GM19351 (cell line): ENCODE measurements at regions not wholly inside any gene's neighbourhood (a gene's known extent, or its start where the extent isn't known, plus 50 kb on each side); places are given as distances from the start of the nearest gene placed in this dataset.
A peak's percentile ranks its signal among the peaks of the same experiment; 100 is the strongest.
"Not testable (repeated sequence)": the region's sequence is repeated elsewhere in the genome, so short reads cannot be mapped to it uniquely, and the experiment has no call there.

ENCODE experiments used
- ATAC-seq: cut with Tn5 transposase; IDR thresholded peaks from one replicate; pipeline ENCODE4 v1.9.1; 2021; ENCODE audit warnings: mild to moderate bottlenecking, moderate library complexity; ENCODE audit not compliant: unreplicated experiment

GRCh38 chr5:143543358-143544255 lies 140.1 kb upstream of the NR3C1 start:
- ATAC-seq: no peak

- no peak for ATAC-seq
These were observed 139.3 kb upstream of the NR3C1 start for GRCh38 chr5:143542798-143543144.

DNA sequence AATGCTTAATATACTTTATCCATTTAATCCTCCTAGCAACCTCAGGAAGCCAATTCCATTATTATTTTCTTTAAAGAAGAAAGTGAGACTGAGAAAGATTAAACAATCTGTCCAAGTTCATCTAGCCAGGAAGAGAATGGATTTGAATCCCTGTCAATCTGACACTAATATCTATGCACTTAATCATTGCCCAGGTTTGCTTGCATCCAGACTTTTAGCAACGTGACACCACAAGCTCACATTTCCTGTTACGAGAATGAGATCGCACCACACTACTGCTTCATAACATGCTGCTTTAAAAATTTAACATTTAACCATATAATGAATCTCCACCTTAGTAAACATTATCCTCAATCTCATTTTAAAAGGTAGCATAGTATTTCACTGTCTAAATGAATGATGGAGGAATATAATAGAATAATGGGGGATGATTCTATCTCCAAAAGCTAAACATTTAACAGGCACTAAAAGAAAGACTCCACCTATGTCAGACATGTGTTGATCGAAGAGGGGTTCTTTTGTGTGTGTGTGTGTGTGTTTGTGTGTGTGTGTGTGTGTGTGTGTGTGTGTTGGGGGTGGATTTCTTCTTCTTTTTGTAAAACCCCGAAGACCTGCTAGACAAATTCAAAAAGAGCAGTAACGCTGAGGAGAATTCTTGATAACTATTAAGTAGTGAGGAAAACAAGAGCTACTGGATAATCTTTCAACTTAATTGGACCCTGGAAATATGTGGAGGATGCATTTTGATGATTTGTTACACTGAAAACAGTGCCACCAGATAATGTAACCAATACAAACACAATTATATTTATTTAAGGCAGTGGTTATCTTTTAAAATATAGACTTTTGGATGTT lies 138.7 kb upstream of the NR3C1 start:
- no peak for ATAC-seq

DNA sequence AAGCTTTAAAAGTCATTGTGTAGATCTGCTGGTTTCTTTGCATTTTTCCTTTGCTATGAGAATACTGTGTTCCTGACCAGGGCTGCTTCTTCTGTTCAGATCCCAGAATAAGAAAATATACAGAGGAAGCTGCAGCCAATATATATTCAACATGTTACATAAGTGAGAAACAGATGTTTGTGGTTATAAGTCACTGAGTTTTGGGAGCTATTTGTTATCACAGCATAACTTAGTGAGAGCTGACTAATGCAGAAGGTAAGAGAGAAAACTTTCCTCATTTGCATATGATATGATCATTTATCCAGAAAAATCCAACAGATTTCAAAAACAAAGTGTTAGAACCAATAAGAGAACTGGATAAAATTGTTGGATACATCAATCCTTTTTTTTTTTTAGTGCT lies 136.3 kb upstream of the NR3C1 start:
- no peak for ATAC-seq

GRCh38 chr5:143537056-143537455 lies 133.6 kb upstream of the NR3C1 start:
- ATAC-seq: no peak

DNA sequence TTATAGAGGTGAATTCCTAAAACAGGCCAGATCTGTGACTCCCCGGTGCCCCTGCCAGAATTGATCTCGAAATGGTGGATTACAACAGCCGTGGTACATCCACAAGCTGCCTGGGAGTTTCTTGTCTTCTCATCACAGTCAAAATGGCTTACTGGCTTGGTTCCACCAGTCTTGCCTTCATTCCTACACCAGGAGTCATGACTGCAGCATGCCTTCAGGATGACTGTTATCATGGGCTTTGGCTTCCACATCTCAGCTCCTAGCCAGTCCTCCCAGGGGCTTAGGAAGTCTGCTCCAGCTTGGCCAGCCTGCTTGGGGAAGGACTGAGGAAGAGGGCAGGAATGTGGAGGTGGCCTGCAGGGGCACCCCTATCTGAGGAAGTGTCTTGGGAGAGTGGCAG lies 132.9 kb upstream of the NR3C1 start:
- no peak for ATAC-seq

DNA sequence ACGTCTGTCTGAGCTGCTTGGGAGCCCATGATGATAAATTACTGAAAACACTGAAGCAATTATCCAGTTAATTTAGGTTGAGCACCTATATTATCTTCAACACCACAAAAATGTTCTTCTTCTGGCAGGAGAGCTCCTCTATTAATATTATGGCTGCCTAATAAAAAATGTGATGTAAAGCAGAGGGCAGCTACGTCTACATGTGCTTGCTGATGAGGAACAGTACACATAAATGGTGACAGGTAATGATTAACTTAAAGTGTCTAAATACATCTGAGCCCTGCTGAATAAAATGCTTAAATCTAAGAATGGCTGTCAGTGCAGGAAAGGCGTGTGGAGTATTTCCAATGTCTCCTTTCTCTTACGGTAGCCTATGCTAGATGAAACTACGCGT lies 131.3 kb upstream of the NR3C1 start:
- ATAC-seq: no peak

GRCh38 chr5:143533978-143534760 lies 130.7 kb upstream of the NR3C1 start:
- ATAC-seq: no peak

GRCh38 chr5:143533475-143533874 lies 130.0 kb upstream of the NR3C1 start:
- no peak for ATAC-seq

GRCh38 chr5:143527808-143528207 lies 124.3 kb upstream of the NR3C1 start:
- ATAC-seq: peak; percentile 86

- no peak for ATAC-seq
These were observed 121.7 kb upstream of the NR3C1 start for GRCh38 chr5:143525176-143525575.

DNA sequence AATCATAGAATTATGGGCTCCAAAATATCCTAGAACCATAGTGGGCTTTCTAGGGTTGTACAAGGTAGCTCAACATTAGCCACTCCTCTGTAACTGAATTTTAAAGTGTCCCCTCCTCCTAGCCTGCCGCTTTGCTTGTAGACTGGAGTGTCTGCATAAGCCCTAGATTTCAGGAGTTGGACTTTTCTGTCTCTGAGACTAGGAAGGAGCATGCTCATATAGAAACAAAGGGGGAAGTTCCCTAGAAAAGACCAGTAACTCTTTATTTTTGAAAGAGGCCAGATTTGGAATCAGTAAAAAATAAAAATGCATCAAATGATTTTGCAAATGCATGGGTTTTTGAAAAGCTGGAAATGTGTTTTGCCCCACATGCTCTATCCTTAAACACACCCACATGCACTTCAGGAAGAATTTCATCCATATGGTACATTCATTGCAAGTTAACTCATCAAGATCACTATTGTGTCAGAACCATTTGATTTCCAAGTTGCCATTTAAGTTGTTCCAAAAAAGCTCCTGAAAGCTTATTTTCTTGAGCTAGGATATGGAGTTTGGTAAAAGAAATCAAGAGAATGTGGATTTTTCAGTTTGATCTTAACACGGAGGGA lies 121.0 kb upstream of the NR3C1 start:
- ATAC-seq: no peak

GRCh38 chr5:143521846-143522400 lies 118.4 kb upstream of the NR3C1 start:
- ATAC-seq: no peak

DNA sequence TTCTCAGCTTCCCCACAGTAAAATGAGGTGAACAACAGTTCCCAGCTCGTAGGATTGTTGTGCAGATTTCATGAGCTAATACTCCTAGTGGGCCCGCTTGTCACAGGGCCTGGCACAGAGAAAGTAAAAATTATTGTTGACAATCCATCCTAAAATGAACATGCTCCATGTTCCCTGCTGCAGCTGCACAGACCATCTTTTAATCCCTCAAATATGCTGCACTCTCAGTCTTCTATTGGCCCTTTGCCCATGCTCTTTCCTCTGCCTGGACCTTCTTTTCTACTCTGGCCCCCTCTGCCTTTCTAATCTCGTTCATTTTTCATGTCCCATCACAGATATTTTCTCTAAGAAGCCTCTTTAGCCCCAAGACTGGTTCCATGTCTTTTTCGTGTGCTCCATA lies 117.7 kb upstream of the NR3C1 start:
- ATAC-seq: no peak

DNA sequence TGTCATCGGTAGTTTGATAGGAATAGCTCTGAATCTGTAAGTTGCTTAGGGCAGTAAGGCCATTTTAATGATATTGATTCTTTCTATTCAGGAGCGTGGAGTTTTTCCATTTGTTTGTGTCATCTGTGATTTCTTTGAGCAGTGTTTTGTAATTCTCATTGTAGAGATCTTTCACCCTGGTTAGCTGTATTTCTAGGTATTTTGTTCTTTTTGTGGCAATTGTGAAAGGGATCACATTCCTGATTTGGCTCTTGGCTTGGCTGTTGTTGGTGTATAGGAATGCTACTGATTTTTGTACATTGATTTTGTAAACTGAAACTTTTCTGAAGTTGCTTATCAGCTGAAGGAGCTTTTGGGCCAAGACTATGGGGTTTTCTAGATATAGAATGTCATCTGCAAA lies 115.7 kb upstream of the NR3C1 start:
- ATAC-seq: not testable (repeated sequence)

DNA sequence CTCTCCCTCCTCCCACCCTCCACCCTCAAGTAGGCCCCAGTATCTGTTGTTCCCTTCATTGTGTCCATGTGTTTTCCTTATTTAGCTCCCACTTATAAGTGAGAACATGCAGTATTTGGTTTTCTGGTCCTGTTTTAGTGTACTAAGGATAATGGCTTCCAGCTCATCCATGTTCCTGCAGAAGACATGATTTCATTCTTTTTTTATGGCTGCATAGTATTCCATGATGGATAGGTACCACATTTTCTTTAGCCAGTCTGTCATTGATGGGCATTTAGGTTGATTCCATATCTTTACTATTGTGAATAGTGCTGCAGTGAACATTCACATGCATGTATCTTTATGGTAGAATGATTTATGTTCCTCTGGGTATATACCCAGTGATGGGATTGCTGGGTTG lies 114.3 kb upstream of the NR3C1 start:
- not testable (repeated sequence) for ATAC-seq

DNA sequence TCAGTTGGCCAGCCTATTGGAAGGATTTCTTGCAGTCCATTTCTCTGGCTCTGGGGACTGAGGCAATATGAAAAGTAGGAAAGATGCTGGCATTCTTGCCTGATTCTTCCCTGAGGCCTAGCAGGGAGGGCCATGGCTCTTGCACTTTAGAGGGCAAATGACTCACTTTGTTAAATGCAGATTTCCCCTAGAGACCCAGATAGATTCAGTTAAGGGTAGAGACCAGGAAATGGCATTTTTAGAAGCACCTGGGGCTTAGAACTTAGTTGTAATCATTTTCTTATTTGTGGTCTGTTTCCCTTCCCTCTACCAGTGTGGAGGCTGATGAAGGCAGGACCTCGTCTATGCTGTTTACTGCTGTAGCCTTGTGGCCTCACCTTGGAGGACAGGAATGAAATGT lies 112.8 kb upstream of the NR3C1 start:
- ATAC-seq: no peak

DNA sequence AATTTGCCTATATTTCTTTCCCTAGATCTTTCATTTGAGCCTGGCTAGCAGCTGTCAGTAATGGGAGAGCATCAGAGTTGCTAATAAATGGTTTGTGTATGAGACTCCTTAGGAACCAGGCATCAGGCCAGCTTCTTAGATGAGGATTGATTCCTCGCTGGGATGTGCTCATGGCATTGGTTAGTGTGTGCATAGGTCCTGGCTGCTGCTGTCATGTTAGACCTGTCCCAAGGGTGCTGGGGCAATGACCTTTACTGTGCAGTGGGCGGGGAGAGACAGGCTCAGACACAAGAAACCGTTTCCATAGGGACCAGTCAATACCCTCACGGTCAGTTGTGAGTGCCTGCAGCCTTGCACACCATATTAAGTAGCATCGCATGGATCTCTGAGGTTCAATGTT lies 112.3 kb upstream of the NR3C1 start:
- peak; percentile 41 for ATAC-seq

- no peak for ATAC-seq
These were observed 111.3 kb upstream of the NR3C1 start for GRCh38 chr5:143514616-143515335.

DNA sequence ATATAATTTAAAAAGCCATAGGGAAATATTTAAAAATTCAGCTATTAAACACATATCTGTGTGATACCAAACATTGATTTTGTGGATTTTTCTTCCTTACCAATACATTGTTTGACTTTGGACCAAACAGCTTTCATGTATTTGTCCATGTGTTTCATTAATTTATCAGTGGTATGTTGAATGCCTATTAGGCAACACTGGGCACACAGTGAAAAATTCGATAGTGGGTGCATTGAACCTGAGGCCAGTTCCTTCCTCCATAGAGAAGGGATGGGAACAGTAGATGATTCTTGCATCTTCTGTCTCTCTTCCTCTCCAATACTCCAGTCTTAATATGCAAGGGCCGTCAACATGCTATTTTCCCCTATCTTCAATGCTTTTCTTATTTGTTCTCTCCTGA lies 110.2 kb upstream of the NR3C1 start:
- ATAC-seq: no peak
